ENCODE measurements at regions not wholly inside any gene's neighbourhood (a gene's known extent, or its start where the extent isn't known, plus 50 kb on each side); places are given as distances from the start of the nearest gene placed in this dataset.

DNA sequence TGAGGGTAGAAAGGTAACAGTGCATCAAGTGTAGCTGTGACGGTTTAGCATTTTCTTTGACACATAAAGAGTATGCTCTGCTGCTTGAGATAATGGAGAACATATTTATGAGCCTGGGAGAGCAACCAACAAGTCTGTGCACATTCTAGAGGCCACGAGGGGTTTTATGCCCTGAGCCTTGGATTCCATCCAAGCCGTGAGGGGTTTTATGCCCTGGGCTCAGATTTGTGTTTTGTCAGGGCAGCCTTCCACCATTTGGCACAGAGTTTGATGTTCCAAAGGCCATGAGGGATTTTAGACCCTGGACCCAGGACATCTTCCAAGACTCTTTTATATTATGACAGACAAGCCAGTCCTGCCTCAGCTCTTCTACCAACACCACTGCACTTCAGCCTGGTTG, 106.4 kb downstream of the ZNF486 start:
- TF ChIP-seq TAF1 (IDR thresholded peaks at IDR 0.05; ENCODE audit: borderline replicate concordance, insufficient read depth, low read length) (no peak), POLR2AphosphoS5 (IDR thresholded peaks at IDR 0.05; ENCODE audit: low read depth, low read length) (no peak), SIN3A (IDR thresholded peaks at IDR 0.05; ENCODE audit: borderline replicate concordance, insufficient read depth, low read length) (no peak), REST (IDR thresholded peaks at IDR 0.05; ENCODE audit: insufficient read depth in 1 of 2, low read depth in 2 of 2, low read length in 2 of 2) (no peak), FOXP2 (optimal IDR thresholded peaks at IDR 0.05; ENCODE audit: borderline replicate concordance, extremely low read depth, extremely low read length, insufficient read depth) (no peak)

DNA sequence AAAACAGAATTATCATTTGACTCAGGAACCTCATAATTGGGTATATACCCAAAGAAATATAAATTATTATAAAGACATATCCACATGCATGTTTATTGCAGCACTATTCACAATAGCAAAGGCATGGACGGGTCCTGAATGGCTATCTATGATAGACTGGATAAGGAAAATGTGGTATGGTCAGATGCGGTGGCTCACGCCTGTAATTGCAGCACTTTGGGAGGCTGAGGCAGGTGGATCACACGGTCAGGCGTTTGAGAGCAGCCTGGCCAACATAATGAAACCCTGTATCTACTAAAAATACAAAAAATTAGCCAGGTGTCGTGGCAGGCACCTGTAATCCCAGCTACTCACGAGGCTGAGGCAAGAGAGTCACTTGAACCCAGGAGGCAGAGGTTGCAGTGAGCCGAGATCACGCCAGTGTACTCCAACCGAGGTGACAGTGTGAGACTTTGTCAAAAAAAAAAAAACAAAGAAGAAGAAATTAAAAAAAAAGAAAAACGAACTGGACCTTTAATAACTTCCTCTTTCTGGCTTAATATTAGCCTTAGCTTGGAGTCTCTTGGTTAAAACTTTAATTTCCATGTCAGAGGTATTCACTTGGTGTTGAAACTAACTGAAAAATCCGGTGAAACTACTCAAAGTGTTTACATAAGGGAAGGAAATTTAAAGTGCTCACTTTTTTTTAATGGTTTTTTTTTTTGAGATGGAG, 104.4 kb downstream of the ZNF486 start:
- TF ChIP-seq POLR2AphosphoS5 (IDR thresholded peaks at IDR 0.05; ENCODE audit: low read depth, low read length): no peak
- no peak for TF ChIP-seq REST (IDR thresholded peaks at IDR 0.05; ENCODE audit: insufficient read depth in 1 of 2, low read depth in 2 of 2, low read length in 2 of 2)
- TF ChIP-seq FOXP2 (optimal IDR thresholded peaks at IDR 0.05; ENCODE audit: borderline replicate concordance, extremely low read depth, extremely low read length, insufficient read depth): no peak
- TF ChIP-seq TAF1 (IDR thresholded peaks at IDR 0.05; ENCODE audit: borderline replicate concordance, insufficient read depth, low read length): no peak

DNA sequence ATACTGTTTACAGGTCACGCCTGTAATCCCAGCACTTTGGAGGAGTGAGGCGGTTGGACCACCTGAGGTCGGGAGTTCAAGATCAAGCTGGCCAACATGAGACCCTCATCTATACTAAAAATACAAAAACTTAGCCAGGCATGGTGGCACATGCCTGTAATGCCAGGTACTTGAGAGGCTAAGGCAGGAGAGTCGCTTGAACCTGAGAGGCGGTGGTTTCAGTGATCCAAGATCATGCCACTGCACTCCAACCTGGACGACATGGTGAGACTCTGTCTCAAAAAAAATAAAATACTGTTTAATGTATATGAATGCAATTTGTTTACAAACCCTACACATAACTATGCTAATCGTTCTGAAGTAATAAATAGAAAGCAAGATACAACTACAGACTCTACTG, 102.4 kb downstream of the ZNF486 start:
- no peak for TF ChIP-seq FOXP2 (optimal IDR thresholded peaks at IDR 0.05; ENCODE audit: borderline replicate concordance, extremely low read depth, extremely low read length, insufficient read depth)
- TF ChIP-seq TAF1 (IDR thresholded peaks at IDR 0.05; ENCODE audit: borderline replicate concordance, insufficient read depth, low read length): no peak
- no peak for TF ChIP-seq SIN3A (IDR thresholded peaks at IDR 0.05; ENCODE audit: borderline replicate concordance, insufficient read depth, low read length)
- no peak for TF ChIP-seq POLR2AphosphoS5 (IDR thresholded peaks at IDR 0.05; ENCODE audit: low read depth, low read length)
- TF ChIP-seq REST (IDR thresholded peaks at IDR 0.05; ENCODE audit: insufficient read depth in 1 of 2, low read depth in 2 of 2, low read length in 2 of 2): no peak

DNA sequence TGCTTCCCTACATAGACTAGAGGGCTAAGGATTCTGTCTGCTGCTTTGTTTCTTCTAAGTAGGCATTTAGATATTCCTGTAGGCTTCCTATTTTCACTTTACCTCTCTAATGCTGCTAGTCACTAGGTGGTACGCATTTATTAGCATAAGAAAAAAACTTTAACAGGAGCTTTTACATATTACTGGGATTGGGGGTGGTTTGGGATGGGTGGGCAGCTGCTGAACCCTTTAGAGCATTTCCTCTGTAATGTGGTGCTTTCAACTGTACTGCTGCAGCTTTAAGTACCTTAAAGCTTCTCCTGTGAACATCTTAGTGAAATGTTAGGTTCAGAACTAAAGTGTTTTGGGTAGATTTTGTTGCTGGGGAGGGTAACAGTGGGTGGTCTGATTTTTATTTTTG, 92.6 kb downstream of the ZNF486 start:
- TF ChIP-seq TAF1 (IDR thresholded peaks at IDR 0.05; ENCODE audit: borderline replicate concordance, insufficient read depth, low read length) (no peak), SIN3A (IDR thresholded peaks at IDR 0.05; ENCODE audit: borderline replicate concordance, insufficient read depth, low read length) (no peak), POLR2AphosphoS5 (IDR thresholded peaks at IDR 0.05; ENCODE audit: low read depth, low read length) (no peak), REST (IDR thresholded peaks at IDR 0.05; ENCODE audit: insufficient read depth in 1 of 2, low read depth in 2 of 2, low read length in 2 of 2) (no peak), FOXP2 (optimal IDR thresholded peaks at IDR 0.05; ENCODE audit: borderline replicate concordance, extremely low read depth, extremely low read length, insufficient read depth) (no peak)

All from PFSK-1 (cell line).